HEK293 (cell line): ENCODE measurements at regions not wholly inside any gene's neighbourhood (a gene's known extent, or its start where the extent isn't known, plus 50 kb on each side); places are given as distances from the start of the nearest gene placed in this dataset.

Source experiments
- EGR2 ChIP-seq: fragments of 450-650 bp; formaldehyde crosslinking; IDR thresholded peaks from 2 replicates; pipeline ENCODE4 v1.5.1; 2016; ENCODE audit warnings: low read depth, missing biosample characterization, missing genetic modification characterization
- ZSCAN30 ChIP-seq: fragments of 450-650 bp; IDR thresholded peaks from 2 replicates; pipeline ENCODE4 v1.5.1; 2018; ENCODE audit warnings: missing biosample characterization, mild to moderate bottlenecking, missing genetic modification characterization, moderate library complexity
- TF ChIP-seq, protein P1 (sequence below): fragments of 450-650 bp; formaldehyde crosslinking; IDR thresholded peaks from 2 replicates; pipeline ENCODE4 v1.5.1; 2016; ENCODE audit warnings: missing biosample characterization, missing genetic modification characterization

DNA sequence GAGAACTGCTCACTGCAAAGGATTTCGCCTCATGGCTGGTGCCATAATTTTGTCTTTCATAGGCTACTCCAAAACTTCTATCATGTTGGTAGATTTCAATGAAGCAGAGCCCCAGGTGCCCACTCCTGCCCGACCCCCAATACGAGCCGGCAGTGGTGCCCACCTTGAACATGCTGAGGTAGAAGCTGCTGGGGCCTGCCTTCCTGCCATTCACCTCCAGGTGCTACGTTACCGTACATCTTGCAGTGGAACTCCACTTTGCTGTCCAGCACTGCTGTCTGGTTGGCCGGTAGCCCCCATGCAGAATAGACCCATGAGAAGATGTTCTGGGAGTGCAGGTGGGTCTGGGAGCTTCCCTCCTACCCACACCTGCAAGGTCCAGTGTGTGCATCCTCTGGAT is 502.8 kb upstream of the TBL1XR1 start:
- TF ChIP-seq, protein P1, sequence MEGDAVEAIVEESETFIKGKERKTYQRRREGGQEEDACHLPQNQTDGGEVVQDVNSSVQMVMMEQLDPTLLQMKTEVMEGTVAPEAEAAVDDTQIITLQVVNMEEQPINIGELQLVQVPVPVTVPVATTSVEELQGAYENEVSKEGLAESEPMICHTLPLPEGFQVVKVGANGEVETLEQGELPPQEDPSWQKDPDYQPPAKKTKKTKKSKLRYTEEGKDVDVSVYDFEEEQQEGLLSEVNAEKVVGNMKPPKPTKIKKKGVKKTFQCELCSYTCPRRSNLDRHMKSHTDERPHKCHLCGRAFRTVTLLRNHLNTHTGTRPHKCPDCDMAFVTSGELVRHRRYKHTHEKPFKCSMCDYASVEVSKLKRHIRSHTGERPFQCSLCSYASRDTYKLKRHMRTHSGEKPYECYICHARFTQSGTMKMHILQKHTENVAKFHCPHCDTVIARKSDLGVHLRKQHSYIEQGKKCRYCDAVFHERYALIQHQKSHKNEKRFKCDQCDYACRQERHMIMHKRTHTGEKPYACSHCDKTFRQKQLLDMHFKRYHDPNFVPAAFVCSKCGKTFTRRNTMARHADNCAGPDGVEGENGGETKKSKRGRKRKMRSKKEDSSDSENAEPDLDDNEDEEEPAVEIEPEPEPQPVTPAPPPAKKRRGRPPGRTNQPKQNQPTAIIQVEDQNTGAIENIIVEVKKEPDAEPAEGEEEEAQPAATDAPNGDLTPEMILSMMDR (tag by site-specific recombination): no peak
- TF ChIP-seq ZSCAN30 (tag by site-specific recombination): no peak
- no peak for TF ChIP-seq EGR2 (tag by site-specific recombination)
